GM12878 (cell line): ENCODE measurements at regions not wholly inside any gene's neighbourhood (a gene's known extent, or its start where the extent isn't known, plus 50 kb on each side); places are given as distances from the start of the nearest gene placed in this dataset.

Experiments used
- ATAC-seq: fragments of 200-7000 bp; cut with Tn5 transposase; 3 replicates; pipeline ENCODE4 v1.9.1; 2020; ENCODE audit warnings: mild to moderate bottlenecking, moderate library complexity
- BruUV-seq: library from RNA; stranded (reverse); fragments of 400-500 nt; replicated peaks from 2 replicates; lab custom pipeline; 2021; lab: Mats Ljungman, UMichigan
- CTCF ChIA-PET: fragments of 300-600 bp; sonication (Branson Sonifier 250); formaldehyde crosslinking; extraction: SDS; loops from one replicate; lab custom pipeline; 2021; ENCODE audit warnings: inconsistent platforms; lab: Yijun Ruan, JAX
- POLR2A ChIA-PET: fragments of 350-600 bp; formaldehyde crosslinking; extraction: SDS; loops from one replicate; lab custom pipeline; 2021; ENCODE audit warnings: inconsistent platforms; lab: Charles Lee
- RAD21 ChIA-PET: fragments of 300-600 bp; sonication (Branson Sonifier 250); formaldehyde crosslinking; loops from one replicate; lab custom pipeline; 2023; ENCODE audit warnings: antibody characterized with exemption; ENCODE audit not compliant: unreplicated experiment; lab: Charles Lee
- SMC1A ChIA-PET: fragments of 300-600 bp; sonication (Branson Sonifier 250); formaldehyde crosslinking; loops from one replicate; lab custom pipeline; 2023; ENCODE audit not compliant: unreplicated experiment, uncharacterized antibody; lab: Charles Lee
- DNase-seq: peaks from one replicate; pipeline ENCODE4 v3.0.0-alpha.2; 2011; ENCODE audit warnings: low read depth, low spot score
- FAIRE-seq: peaks from 3 replicates; lab custom pipeline; 2011; peaks lifted over from hg19 to GRCh38; lab: Jason Lieb, UNC
- H2AFZ ChIP-seq: 2 replicates; pipeline ENCODE4 v1.6.0; 2011; ENCODE audit warnings: low read depth, low read length, control low read depth; ENCODE audit not compliant: control insufficient read depth
- H3K27ac ChIP-seq: 2 replicates; pipeline ENCODE4 v1.5.1; 2011; ENCODE audit warnings: control low read depth; ENCODE audit not compliant: control insufficient read depth, insufficient read depth
- H3K27me3 ChIP-seq, 2 experiments: replicated peaks in 1 of 2; 2 replicates each; pipeline versions ENCODE4 v1.6.0 to v1.6.1; 2011; ENCODE audit warnings: low read length in 1 of 2; ENCODE audit not compliant: control insufficient read depth in 2 of 2, insufficient read depth in 2 of 2
- H3K36me3 ChIP-seq, 2 experiments: 2 replicates each; pipeline ENCODE4 v1.5.1; 2011; ENCODE audit warnings: low read length in 1 of 2; ENCODE audit not compliant: control insufficient read depth in 2 of 2, insufficient read depth in 2 of 2
- H3K4me1 ChIP-seq: 2 replicates; pipeline ENCODE4 v1.6.1; 2011; ENCODE audit warnings: mild to moderate bottlenecking, low read length, moderate library complexity, mixed read lengths; ENCODE audit not compliant: control insufficient read depth, insufficient read depth
- H3K4me2 ChIP-seq: 2 replicates; pipeline ENCODE4 v1.6.0; 2011; ENCODE audit warnings: control low read depth; ENCODE audit not compliant: control insufficient read depth, insufficient read depth
- H3K4me3 ChIP-seq: fragments of 200-600 bp; sonication (generic); 2 replicates; pipeline ENCODE4 v1.5.1; 2016
- H3K79me2 ChIP-seq: 2 replicates; pipeline ENCODE4 v1.6.0; 2011; ENCODE audit warnings: low read length; ENCODE audit not compliant: control insufficient read depth, insufficient read depth
- H3K9ac ChIP-seq: 2 replicates; pipeline ENCODE4 v1.8.0; 2011; ENCODE audit warnings: low read length, control low read depth, mixed read lengths; ENCODE audit not compliant: control insufficient read depth, insufficient read depth
- H3K9me3 ChIP-seq: replicated peaks from 3 replicates; pipeline ENCODE4 v1.5.1; 2011; ENCODE audit warnings: mild to moderate bottlenecking, low read length; ENCODE audit not compliant: control insufficient read depth, insufficient read depth
- H4K20me1 ChIP-seq: 2 replicates; pipeline ENCODE4 v1.6.0; 2011; ENCODE audit not compliant: control insufficient read depth, insufficient read depth
- BCLAF1 ChIP-seq: fragments of 450-650 bp; IDR thresholded peaks from 2 replicates; pipeline ENCODE4 v1.6.1; 2017; ENCODE audit warnings: antibody characterized with exemption, mild to moderate bottlenecking, moderate library complexity
- BRCA1 ChIP-seq: IDR thresholded peaks from 2 replicates; pipeline ENCODE4 v1.6.1; 2011; ENCODE audit warnings: low read depth, low read length, improper control_type of control experiment
- CBX5 ChIP-seq: sonication (generic); IDR thresholded peaks from 2 replicates; pipeline ENCODE4 v1.6.1; 2016; ENCODE audit warnings: low read depth, moderate library complexity, mild to moderate bottlenecking, inconsistent platforms
- ELK1 ChIP-seq: IDR thresholded peaks from 2 replicates; pipeline ENCODE4 v1.6.1; 2012; ENCODE audit warnings: low read depth, low read length, improper control_type of control experiment
- HDGF ChIP-seq: fragments of 450-650 bp; IDR thresholded peaks from 2 replicates; pipeline ENCODE4 v1.6.1; 2016; ENCODE audit warnings: antibody characterized with exemption
- KDM1A ChIP-seq: fragments of 200-600 bp; sonication (generic); IDR thresholded peaks from 2 replicates; pipeline ENCODE4 v1.6.1; 2016; ENCODE audit warnings: borderline replicate concordance
- MTA2 ChIP-seq: fragments of 450-650 bp; IDR thresholded peaks from 2 replicates; pipeline ENCODE4 v1.6.1; 2016; ENCODE audit warnings: low read depth, mild to moderate bottlenecking, moderate library complexity
- NFYA ChIP-seq: IDR thresholded peaks from 2 replicates; pipeline ENCODE4 v1.6.1; 2011; ENCODE audit warnings: low read depth, mild to moderate bottlenecking, low read length, improper control_type of control experiment, borderline replicate concordance
- NR2C1 ChIP-seq: fragments of 450-650 bp; IDR thresholded peaks from 2 replicates; pipeline ENCODE4 v1.6.1; 2017; ENCODE audit warnings: antibody characterized with exemption, mild to moderate bottlenecking, moderate library complexity
- RELA ChIP-seq: fragments of 450-650 bp; IDR thresholded peaks from 2 replicates; pipeline ENCODE4 v1.8.0; 2014; ENCODE audit warnings: borderline replicate concordance; ENCODE audit not compliant: partially characterized antibody
- SMAD5 ChIP-seq: IDR thresholded peaks from 2 replicates; pipeline ENCODE4 v1.6.1; 2016; ENCODE audit warnings: antibody characterized with exemption, low read depth
- TBL1XR1 ChIP-seq: IDR thresholded peaks from 2 replicates; pipeline ENCODE4 v1.6.1; 2012; ENCODE audit warnings: low read depth, low read length, improper control_type of control experiment
- TCF12 ChIP-seq: IDR thresholded peaks from 2 replicates; pipeline ENCODE4 v1.6.1; 2011; ENCODE audit warnings: low read depth, mild to moderate bottlenecking, low read length
- WGBS: methylation state at CpG from one replicate; pipeline ENCODE4 v1.1.6; 2016; ENCODE audit warnings: low lambda C conversion rate; ENCODE audit not compliant: insufficient replicate concordance, insufficient coverage; ENCODE audit errors: missing lambda C conversion rate; 5-methylcytosine and 5-hydroxymethylcytosine counted together
- in situ Hi-C: fragments of 300-500 bp; cut with MboI; formaldehyde crosslinking; loops from 9 replicates; pipeline ENCODE4 v1.14.3; 2018; ENCODE audit warnings: mixed read lengths
- intact Hi-C: fragments of 100-400 bp; cut with micrococcal nuclease; formaldehyde crosslinking; loops from one replicate; pipeline ENCODE4 v1.14.2; 2022; ENCODE audit not compliant: unreplicated experiment
- TF ChIP-seq, protein P1 (sequence below), 3 experiments: IDR thresholded peaks in 2 of 3; conservative IDR thresholded peaks in 1 of 3; 2 replicates each; pipeline ENCODE4 v1.5.1; 2011; ENCODE audit warnings: low read depth in 3 of 3, low read length in 3 of 3, mild to moderate bottlenecking in 3 of 3, control low read depth in 2 of 3, moderate library complexity in 2 of 3, inconsistent platforms in 1 of 3, mixed read lengths in 1 of 3; ENCODE audit not compliant: control insufficient read depth in 2 of 3, insufficient read depth in 1 of 3; ENCODE audit errors: extremely low read depth in 1 of 3

DNA sequence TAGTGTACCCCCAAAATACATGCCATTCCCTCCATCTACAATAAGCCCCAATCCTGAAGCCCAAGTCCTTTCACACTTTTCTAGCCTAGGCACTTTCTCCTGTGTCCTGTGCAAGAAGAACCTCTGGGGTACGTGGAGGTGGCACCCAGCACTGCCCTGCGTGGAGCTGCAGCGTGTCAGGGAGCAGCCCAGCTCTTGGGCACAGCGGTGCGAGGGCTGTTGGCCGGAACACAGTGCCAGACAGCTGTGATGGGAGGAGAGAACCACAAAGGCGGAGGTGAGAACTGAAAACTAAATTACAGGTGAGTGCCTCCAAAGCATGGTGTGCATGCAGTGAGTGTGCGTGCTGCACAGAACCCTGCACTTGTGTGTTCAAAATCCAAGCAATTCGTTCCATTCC, 621.3 kb upstream of the ADARB2 start:
- H3K27ac ChIP-seq, result no peak overlapping the region
- no TSS peak for BruUV-seq
- TF ChIP-seq KDM1A, result no peak
- TF ChIP-seq, all 136 proteins: peak for 0
- Histone ChIP-seq H4K20me1 (no peaks in the 10 kb centered on the region), H3K9ac (no peak overlapping the region), H3K79me2 (no peaks in the 10 kb centered on the region), H3K4me2 (no peak overlapping the region), H3K27me3 (no peaks in the 10 kb centered on the region), H2AFZ (no peak overlapping the region), H3K9me3 (no peaks in the 10 kb centered on the region), H3K4me1 (no peaks in the 10 kb centered on the region), H3K36me3 (no peaks in the 10 kb centered on the region), H3K4me3 (no peak overlapping the region)
- FAIRE-seq (no peak), ATAC-seq (no peak), DNase-seq (no peak)
- ChIA-PET CTCF (no interaction called here), SMC1A (no interaction called here), RAD21 (no interaction called here), POLR2A (no interaction called here)
- in situ Hi-C loops (no loop called here), intact Hi-C loops (no loop called here)
- 27% methylated on average over 9 of the region's 9 CpGs for WGBS

DNA sequence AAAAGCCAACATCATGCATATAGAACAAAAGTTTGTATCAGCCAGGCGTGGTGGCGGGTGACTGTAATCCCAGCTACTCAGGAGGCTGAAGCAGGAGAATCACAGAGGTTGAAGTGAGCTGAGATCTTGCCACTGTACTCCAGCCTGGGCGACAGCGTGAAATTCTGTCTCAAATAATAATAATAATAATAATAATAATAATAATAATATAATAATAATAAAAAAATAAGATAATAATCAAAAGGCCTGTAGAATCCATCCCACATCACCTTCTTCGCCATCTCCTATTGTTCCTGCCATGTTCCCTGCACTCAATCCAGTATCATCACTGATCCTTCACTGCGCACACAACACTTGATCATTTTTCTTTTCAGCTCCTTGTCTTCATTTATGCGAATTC, 619.3 kb upstream of the ADARB2 start:
- ChIA-PET CTCF (no interaction called here), SMC1A (no interaction called here), POLR2A (no interaction called here), RAD21 (no interaction called here)
- Histone ChIP-seq H3K4me3 (no peak overlapping the region), H3K9me3 (no peaks in the 10 kb centered on the region), H3K27me3 (no peaks in the 10 kb centered on the region), H3K27ac (no peak overlapping the region), H4K20me1 (no peaks in the 10 kb centered on the region), H2AFZ (no peak overlapping the region), H3K9ac (no peak overlapping the region), H3K4me2 (no peak overlapping the region), H3K79me2 (no peaks in the 10 kb centered on the region), H3K4me1 (no peaks in the 10 kb centered on the region), H3K36me3 (no peaks in the 10 kb centered on the region)
- intact Hi-C loops, result no loop called here
- BruUV-seq, result no TSS peak
- in situ Hi-C loops, result no loop called here
- FAIRE-seq (no peak), DNase-seq (no peak), ATAC-seq (no peak)
- WGBS, result 49% methylated on average over 7 of the region's 7 CpGs
- TF ChIP-seq BRCA1 (no peak), ELK1 (no peak), RELA (no peak), NR2C1 (no peak), TCF12 (no peak), BCLAF1 (no peak), CBX5 (no peak), TBL1XR1 (no peak), NFYA (no peak), SMAD5 (no peak), MTA2 (no peak), HDGF (no peak)
- TF ChIP-seq, protein P1, sequence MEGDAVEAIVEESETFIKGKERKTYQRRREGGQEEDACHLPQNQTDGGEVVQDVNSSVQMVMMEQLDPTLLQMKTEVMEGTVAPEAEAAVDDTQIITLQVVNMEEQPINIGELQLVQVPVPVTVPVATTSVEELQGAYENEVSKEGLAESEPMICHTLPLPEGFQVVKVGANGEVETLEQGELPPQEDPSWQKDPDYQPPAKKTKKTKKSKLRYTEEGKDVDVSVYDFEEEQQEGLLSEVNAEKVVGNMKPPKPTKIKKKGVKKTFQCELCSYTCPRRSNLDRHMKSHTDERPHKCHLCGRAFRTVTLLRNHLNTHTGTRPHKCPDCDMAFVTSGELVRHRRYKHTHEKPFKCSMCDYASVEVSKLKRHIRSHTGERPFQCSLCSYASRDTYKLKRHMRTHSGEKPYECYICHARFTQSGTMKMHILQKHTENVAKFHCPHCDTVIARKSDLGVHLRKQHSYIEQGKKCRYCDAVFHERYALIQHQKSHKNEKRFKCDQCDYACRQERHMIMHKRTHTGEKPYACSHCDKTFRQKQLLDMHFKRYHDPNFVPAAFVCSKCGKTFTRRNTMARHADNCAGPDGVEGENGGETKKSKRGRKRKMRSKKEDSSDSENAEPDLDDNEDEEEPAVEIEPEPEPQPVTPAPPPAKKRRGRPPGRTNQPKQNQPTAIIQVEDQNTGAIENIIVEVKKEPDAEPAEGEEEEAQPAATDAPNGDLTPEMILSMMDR (IDR thresholded peaks at IDR 0.05 in 2 of 3, conservative IDR thresholded peaks at IDR 0.05 in 1 of 3; ENCODE audit: control insufficient read depth in 2 of 3, extremely low read depth in 1 of 3, insufficient read depth in 1 of 3, low read depth in 3 of 3, low read length in 3 of 3), result no peak
